Suppressor macrophage (primary cell): ENCODE measurements at regions not wholly inside any gene's neighbourhood (a gene's known extent, or its start where the extent isn't known, plus 50 kb on each side); places are given as distances from the start of the nearest gene placed in this dataset.
"Not testable (repeated sequence)": the region's sequence is repeated elsewhere in the genome, so short reads cannot be mapped to it uniquely, and the experiment has no call there.

ENCODE experiments used
- DNase-seq, 4 experiments: peaks; one replicate each; pipeline ENCODE4 v3.0.0-alpha.2; 2020 to 2022

GRCh38 chr6:159399751-159400221 lies 230.6 kb downstream of the FNDC1 start:
- no peak for DNase-seq

DNA sequence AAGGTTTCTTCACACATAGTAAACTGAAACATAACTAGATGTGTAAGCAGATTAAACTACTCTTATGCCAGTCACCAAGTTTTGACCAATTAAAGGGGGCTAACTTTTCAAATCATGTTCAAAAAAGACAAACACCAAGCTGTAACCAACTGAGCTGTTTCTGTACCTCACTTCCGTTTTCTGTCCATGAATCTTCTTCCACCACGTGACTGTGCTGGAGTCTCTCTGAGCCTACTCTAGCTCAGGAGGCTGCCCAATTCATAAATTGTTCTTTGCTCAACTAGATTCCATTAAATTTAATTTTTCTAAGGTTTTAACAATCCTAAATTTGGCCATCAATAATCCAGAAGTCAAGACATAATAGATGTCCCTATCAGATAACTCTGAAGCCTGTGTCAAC lies 229.4 kb downstream of the FNDC1 start:
- no peak for DNase-seq

DNA sequence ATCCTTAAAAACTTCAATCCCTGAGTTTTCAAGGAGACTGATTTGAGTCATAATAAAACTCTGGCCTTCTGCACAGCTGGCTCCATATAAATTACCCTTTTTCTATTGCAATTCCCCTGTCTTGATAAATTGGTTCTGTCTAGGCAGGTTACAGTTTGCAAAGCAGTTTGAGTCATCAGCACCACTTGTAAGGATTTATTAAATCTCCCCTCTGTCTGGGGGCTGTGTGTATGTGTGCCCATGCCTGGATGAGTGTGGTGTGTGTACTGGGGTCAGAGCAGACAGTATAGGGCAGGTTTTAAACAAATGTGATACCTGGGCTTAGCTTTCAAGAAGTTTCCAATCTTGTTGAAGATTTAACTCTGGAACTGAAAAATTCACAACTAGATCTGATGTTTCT lies 228.6 kb downstream of the FNDC1 start:
- no peak for DNase-seq

- DNase-seq = no peak
Observed at GRCh38 chr6:159395609-159396008, 226.4 kb downstream of the FNDC1 start.

DNA sequence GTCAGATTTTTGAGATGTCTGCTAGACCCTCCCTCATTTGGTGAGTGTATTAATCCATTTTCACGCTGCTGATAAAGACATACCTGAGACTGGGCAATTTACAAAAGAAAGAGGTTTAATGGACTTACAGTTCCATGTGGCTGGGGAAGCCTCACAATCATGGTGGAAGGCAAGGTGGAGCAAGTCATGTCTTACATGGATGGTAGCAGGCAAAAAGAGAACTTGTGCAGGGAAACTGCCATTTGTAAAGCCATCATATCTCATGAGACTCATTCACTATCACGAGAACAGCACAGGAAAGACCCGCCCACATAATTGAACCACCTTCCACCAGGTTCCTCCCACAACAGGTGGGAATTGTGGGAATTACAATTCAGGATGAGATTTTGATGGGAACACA lies 223.5 kb downstream of the FNDC1 start:
- DNase-seq = not testable (repeated sequence)

- DNase-seq = no peak
Observed at GRCh38 chr6:159390381-159390780, 221.2 kb downstream of the FNDC1 start.

DNA sequence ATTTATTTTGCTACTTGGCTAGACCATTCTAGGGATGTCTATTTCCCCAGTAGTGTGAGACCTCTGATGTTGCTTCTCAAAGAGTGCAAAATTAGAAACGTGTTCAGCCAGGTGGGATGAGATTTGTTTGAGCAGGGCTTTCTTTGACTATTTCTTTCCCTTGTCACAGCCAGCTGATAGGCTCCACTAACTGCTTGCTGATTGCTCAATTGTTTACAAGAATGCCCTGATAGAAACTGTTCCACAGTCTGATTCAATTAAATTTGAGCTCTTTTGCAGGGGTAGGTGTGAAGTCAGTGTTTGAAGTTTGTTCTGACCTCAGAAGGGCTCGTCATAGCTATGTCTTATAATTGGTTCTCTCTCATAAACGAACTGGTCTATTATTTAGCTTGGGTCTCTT lies 220.5 kb downstream of the FNDC1 start:
- no peak for DNase-seq

- no peak for DNase-seq
Observed at GRCh38 chr6:159380114-159380513, 210.9 kb downstream of the FNDC1 start.

GRCh38 chr6:159378411-159379328 lies 209.5 kb downstream of the FNDC1 start:
- no peak for DNase-seq

- no peak for DNase-seq
Observed at GRCh38 chr6:159376516-159377158, 207.4 kb downstream of the FNDC1 start.

DNA sequence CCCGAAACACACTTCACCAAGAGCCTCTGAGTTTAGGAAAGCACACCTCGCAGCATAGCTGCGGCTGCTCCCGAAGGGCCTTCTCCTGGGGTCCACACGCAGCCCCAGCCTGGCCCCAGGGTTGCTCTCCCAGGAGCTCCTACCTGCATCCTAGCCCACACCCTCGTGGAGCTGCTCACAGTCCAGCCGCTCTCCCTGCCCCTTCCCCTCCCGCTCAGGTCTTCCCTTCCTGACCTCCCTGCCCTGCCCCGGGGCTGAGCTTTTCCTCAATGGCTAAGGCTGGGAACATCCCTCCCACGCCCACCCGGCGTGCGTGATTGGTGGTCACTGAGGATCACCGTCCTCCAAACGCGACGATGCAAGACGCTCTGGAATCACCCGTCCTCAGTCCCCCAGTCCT lies 205.8 kb downstream of the FNDC1 start:
- no peak for DNase-seq

- no peak for DNase-seq
Observed at GRCh38 chr6:159373670-159374069, 204.5 kb downstream of the FNDC1 start.

DNA sequence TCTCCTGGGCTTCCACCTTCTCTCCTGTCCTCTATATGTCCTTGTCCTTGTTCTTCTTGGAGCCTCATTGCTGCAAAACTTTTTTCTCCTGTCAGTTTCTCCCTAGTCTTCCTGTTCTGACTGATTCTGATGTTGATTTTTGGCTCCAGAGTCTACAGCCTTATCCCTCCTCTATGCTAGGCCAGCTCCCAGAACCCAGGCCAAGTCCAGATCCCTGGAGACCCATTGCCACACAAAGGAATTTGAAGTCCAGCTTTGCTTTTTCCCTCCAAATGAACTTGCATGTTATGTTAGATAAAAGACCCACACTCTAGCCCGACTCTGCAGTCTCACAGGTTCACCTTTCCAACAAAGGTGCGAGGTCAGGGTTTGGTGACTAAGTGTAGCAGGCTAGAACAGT lies 203.1 kb downstream of the FNDC1 start:
- DNase-seq = no peak

GRCh38 chr6:159360306-159360705 lies 191.1 kb downstream of the FNDC1 start:
- DNase-seq = no peak

- no peak for DNase-seq
Observed at GRCh38 chr6:159359581-159360297, 190.5 kb downstream of the FNDC1 start.

- DNase-seq = no peak
Observed at GRCh38 chr6:159358562-159358961, 189.4 kb downstream of the FNDC1 start.

GRCh38 chr6:159357211-159357915 lies 188.2 kb downstream of the FNDC1 start:
- DNase-seq = no peak

- no peak for DNase-seq
Observed at GRCh38 chr6:159353193-159353592, 184.0 kb downstream of the FNDC1 start.

DNA sequence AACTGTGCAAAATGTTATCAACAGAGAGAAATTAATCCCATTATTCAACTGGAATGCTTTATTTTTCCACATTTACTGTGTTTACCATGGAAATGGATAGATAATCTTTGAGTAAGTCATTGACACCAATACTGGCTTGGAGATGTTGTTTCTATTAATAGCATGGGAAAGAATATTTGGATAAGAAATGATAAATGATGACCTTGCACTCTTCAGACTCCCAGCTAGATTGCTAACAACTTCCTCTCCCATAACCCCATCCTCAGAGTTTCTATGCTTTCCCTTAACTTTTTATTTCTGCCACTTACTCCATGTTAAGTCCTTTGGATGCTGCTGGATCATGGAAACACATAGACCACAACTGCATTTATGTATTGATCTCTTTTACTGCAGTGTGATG lies 182.5 kb downstream of the FNDC1 start:
- DNase-seq = no peak

- no peak for DNase-seq
Observed at GRCh38 chr6:159349915-159350314, 180.7 kb downstream of the FNDC1 start.

DNA sequence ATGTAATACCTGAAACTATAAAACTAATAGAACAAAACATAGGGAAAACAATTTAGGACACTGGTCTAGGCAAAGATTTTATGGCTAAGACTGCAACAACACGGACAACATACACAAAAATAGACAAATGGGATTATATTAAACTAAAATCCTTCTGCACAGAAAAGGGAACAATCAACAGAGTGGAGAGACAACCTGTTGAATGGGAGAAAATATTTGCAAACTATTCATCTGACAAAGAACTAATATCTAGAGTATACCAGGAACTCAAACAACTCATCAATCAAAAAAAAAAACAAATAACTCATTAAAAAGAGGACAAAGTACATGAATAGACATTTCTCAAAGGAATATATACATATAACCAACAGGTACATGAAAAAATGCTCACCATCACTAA lies 174.5 kb downstream of the FNDC1 start:
- no peak for DNase-seq

- DNase-seq = no peak
Observed at GRCh38 chr6:159342146-159342545, 172.9 kb downstream of the FNDC1 start.

DNA sequence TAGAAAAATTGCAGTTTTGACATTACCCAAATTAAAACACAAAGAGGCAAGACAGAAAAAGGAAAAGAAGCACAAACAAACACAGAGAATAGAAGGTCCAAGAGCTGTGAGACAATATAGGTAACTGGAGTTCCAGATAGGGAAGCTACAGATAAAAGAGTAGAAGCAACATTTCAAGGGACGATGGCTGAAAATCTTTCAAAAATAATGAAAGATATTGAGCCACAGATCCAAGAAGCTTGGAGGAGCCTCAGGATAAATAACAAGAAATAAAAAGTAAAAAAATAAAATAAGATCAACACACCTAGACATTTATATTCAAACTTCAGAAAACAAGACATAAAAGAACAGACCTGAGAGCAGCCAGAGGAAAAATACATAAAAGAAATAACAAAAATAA lies 164.9 kb downstream of the FNDC1 start:
- DNase-seq = no peak
